Body of pancreas (tissue), 4 donors: ENCODE measurements at regions not wholly inside any gene's neighbourhood (a gene's known extent, or its start where the extent isn't known, plus 50 kb on each side); places are given as distances from the start of the nearest gene placed in this dataset.

Experiments used
- POLR2A ChIP-seq, 3 donors: fragments of 450-650 bp; IDR thresholded peaks; one replicate each; pipeline ENCODE4 v1.6.1; 2016; ENCODE audit warnings: antibody characterized with exemption in 3 of 3, mild to moderate bottlenecking in 2 of 3
- TF ChIP-seq, protein P1 (sequence below), 7 experiments: fragments of 450-650 bp in 4 of 7; fragments of 200-600 bp in 3 of 7; sonication (generic) in 3 of 7; IDR thresholded peaks; one replicate each; pipeline ENCODE4 v1.5.1; 2016 to 2019; ENCODE audit warnings: antibody characterized with exemption in 7 of 7

DNA sequence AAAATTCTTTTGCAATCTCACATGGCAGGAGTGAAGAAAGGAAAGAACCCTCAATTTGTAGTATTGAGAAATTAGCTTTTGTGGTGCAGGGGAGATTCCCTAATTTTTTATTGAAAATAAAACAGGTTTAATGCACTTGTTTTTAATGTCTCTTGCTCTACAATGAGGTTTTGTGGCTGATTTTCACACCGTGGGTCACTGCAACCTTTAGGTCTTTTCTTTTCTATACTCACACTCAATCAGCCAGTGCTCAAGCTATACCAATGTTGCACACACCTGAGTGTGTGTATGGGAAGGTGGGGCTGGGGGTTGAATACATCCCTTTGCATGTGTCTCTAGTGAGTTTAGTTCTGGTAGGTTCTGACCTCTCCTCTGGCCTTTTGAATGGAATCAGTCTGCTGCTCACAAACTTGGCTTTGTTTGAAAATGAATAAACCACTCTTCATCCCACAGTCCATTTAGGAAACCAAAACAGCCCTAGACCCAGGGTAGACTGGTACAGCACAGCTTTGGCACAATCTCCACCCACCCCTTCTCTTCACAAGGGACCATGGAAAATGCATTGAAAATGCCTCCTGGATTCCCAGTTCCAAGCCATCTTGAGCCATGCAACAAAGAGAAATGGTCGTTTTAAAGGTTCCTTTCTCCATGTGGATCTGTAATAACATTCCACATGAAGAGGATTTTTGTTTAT lies 411.5 kb downstream of the SFMBT2 start:
- TF ChIP-seq, protein P1, sequence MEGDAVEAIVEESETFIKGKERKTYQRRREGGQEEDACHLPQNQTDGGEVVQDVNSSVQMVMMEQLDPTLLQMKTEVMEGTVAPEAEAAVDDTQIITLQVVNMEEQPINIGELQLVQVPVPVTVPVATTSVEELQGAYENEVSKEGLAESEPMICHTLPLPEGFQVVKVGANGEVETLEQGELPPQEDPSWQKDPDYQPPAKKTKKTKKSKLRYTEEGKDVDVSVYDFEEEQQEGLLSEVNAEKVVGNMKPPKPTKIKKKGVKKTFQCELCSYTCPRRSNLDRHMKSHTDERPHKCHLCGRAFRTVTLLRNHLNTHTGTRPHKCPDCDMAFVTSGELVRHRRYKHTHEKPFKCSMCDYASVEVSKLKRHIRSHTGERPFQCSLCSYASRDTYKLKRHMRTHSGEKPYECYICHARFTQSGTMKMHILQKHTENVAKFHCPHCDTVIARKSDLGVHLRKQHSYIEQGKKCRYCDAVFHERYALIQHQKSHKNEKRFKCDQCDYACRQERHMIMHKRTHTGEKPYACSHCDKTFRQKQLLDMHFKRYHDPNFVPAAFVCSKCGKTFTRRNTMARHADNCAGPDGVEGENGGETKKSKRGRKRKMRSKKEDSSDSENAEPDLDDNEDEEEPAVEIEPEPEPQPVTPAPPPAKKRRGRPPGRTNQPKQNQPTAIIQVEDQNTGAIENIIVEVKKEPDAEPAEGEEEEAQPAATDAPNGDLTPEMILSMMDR (IDR thresholded peaks at IDR 0.05): no peak
- no peak for TF ChIP-seq POLR2A (IDR thresholded peaks at IDR 0.05)
